Fibroblast of lung (primary cell): ENCODE measurements at regions not wholly inside any gene's neighbourhood (a gene's known extent, or its start where the extent isn't known, plus 50 kb on each side); places are given as distances from the start of the nearest gene placed in this dataset.
A peak's percentile ranks its signal among the peaks of the same experiment; 100 is the strongest.

ENCODE experiments used
- DNase-seq, 2 donors: peaks; one replicate each; pipeline versions ENCODE4 v3.0.0 to v3.0.0-alpha.2; 2010; ENCODE audit warnings: low read depth in 2 of 2
- H2AFZ ChIP-seq: 2 replicates; pipeline ENCODE4 v1.5.1; 2012; ENCODE audit warnings: low read length, control low read depth, inconsistent platforms
- H3K27ac ChIP-seq: 2 replicates; pipeline ENCODE4 v1.5.1; 2011; ENCODE audit warnings: low read length, control low read depth; ENCODE audit not compliant: insufficient read depth
- H3K27me3 ChIP-seq: 2 replicates; pipeline ENCODE4 v1.5.1; 2011; ENCODE audit warnings: mild to moderate bottlenecking, low read length; ENCODE audit not compliant: control insufficient read depth, insufficient read depth
- H3K36me3 ChIP-seq: 2 replicates; pipeline ENCODE4 v1.5.1; 2011; ENCODE audit warnings: low read length; ENCODE audit not compliant: control insufficient read depth, insufficient read depth
- H3K4me1 ChIP-seq: 2 replicates; pipeline ENCODE4 v1.5.1; 2011; ENCODE audit warnings: low read length; ENCODE audit not compliant: control insufficient read depth, insufficient read depth; ENCODE audit errors: extremely low read depth
- H3K4me2 ChIP-seq: 2 replicates; pipeline ENCODE4 v1.5.1; 2011; ENCODE audit warnings: low read length, control low read depth; ENCODE audit not compliant: insufficient read depth; ENCODE audit errors: extremely low read depth
- H3K4me3 ChIP-seq, 4 experiments: fragments of 200-600 bp in 1 of 4; sonication (generic) in 1 of 4; replicated peaks in 1 of 4; 2 replicates each; pipeline ENCODE4 v1.5.1; 2011 to 2016; ENCODE audit warnings: low read length in 4 of 4, low read depth in 3 of 4, mild to moderate bottlenecking in 3 of 4, control low read depth in 2 of 4, inconsistent platforms in 1 of 4, mixed read lengths in 1 of 4; ENCODE audit not compliant: insufficient read depth in 1 of 4; ENCODE audit errors: control extremely low read depth in 1 of 4
- H3K79me2 ChIP-seq: 2 replicates; pipeline ENCODE4 v1.5.1; 2012; ENCODE audit warnings: mild to moderate bottlenecking, low read length, inconsistent platforms; ENCODE audit not compliant: control insufficient read depth, insufficient read depth
- H3K9ac ChIP-seq: 2 replicates; pipeline ENCODE4 v1.5.1; 2011; ENCODE audit warnings: mild to moderate bottlenecking, low read length, control low read depth; ENCODE audit not compliant: insufficient read depth
- H3K9me3 ChIP-seq: 2 replicates; pipeline ENCODE4 v1.5.1; 2012; ENCODE audit warnings: low read depth, low read length; ENCODE audit not compliant: control insufficient read depth, insufficient read depth
- H4K20me1 ChIP-seq: 2 replicates; pipeline ENCODE4 v1.5.1; 2011; ENCODE audit warnings: low read length; ENCODE audit not compliant: control insufficient read depth, insufficient read depth; ENCODE audit errors: extremely low read depth
- CTCF ChIP-seq, 2 donors: IDR thresholded peaks in 1 of 2; conservative IDR thresholded peaks in 1 of 2; 1 replicate in 1 of 2; 2 replicates in 1 of 2; pipeline ENCODE4 v1.5.1; 2011 to 2012; ENCODE audit warnings: low read length in 2 of 2, control low read depth in 1 of 2, inconsistent platforms in 1 of 2, low read depth in 1 of 2, mild to moderate bottlenecking in 1 of 2
- EZH2 ChIP-seq: IDR thresholded peaks from 2 replicates; pipeline ENCODE4 v1.5.1; 2012; ENCODE audit warnings: low read length, control low read depth, mild to moderate bottlenecking; ENCODE audit errors: missing control alignments

GRCh38 chr6:121641158-121641557, 205.7 kb downstream of the GJA1 start:
- no peaks in the 10 kb centered on the region for H3K27me3 ChIP-seq
- H2AFZ ChIP-seq, result no peak overlapping the region
- no peak overlapping the region for H3K4me3 ChIP-seq
- H3K4me2 ChIP-seq, result no peak overlapping the region
- H3K9me3 ChIP-seq, result no peaks in the 10 kb centered on the region
- H3K79me2 ChIP-seq, result no peaks in the 10 kb centered on the region
- no peak for DNase-seq
- no peak overlapping the region for H3K27ac ChIP-seq
- no peaks in the 10 kb centered on the region for H3K36me3 ChIP-seq
- no peak overlapping the region for H3K9ac ChIP-seq
- H3K4me1 ChIP-seq, result no peaks in the 10 kb centered on the region
- no peak for TF ChIP-seq EZH2
- TF ChIP-seq CTCF (conservative IDR thresholded peaks at IDR 0.05 in 1 of 2, IDR thresholded peaks at IDR 0.05 in 1 of 2; ENCODE audit: low read depth in 1 of 2, low read length in 2 of 2), result no peak
- no peaks in the 10 kb centered on the region for H4K20me1 ChIP-seq

- DNase-seq, result peak in 1 of 2 donors; percentile 78
- no peak overlapping the region for H2AFZ ChIP-seq
- H3K4me1 ChIP-seq, result peaks cover 4% of the 10 kb centered on the region
- H3K79me2 ChIP-seq, result no peaks in the 10 kb centered on the region
- H3K9ac ChIP-seq, result no peak overlapping the region
- no peak overlapping the region for H3K4me2 ChIP-seq
- no peaks in the 10 kb centered on the region for H4K20me1 ChIP-seq
- TF ChIP-seq CTCF (conservative IDR thresholded peaks at IDR 0.05 in 1 of 2, IDR thresholded peaks at IDR 0.05 in 1 of 2; ENCODE audit: low read depth in 1 of 2, low read length in 2 of 2) (no peak), EZH2 (no peak)
- H3K27me3 ChIP-seq, result no peaks in the 10 kb centered on the region
- no peak overlapping the region for H3K27ac ChIP-seq
- H3K9me3 ChIP-seq, result no peaks in the 10 kb centered on the region
- no peak overlapping the region for H3K4me3 ChIP-seq
- H3K36me3 ChIP-seq, result no peaks in the 10 kb centered on the region
Measured at GRCh38 chr6:121645100-121645745, 209.8 kb downstream of the GJA1 start.

GRCh38 chr6:121647905-121648304, 212.5 kb downstream of the GJA1 start:
- H3K27ac ChIP-seq, result no peak overlapping the region
- no peaks in the 10 kb centered on the region for H3K36me3 ChIP-seq
- no peak for TF ChIP-seq EZH2
- TF ChIP-seq CTCF (conservative IDR thresholded peaks at IDR 0.05 in 1 of 2, IDR thresholded peaks at IDR 0.05 in 1 of 2; ENCODE audit: low read depth in 1 of 2, low read length in 2 of 2), result no peak
- H2AFZ ChIP-seq, result no peak overlapping the region
- H3K27me3 ChIP-seq, result no peaks in the 10 kb centered on the region
- H3K9me3 ChIP-seq, result no peaks in the 10 kb centered on the region
- H3K9ac ChIP-seq, result no peak overlapping the region
- DNase-seq, result peak; percentile 50 to 89
- no peak overlapping the region for H3K4me3 ChIP-seq
- H4K20me1 ChIP-seq, result no peaks in the 10 kb centered on the region
- H3K4me1 ChIP-seq, result peaks cover 4% of the 10 kb centered on the region
- no peaks in the 10 kb centered on the region for H3K79me2 ChIP-seq
- no peak overlapping the region for H3K4me2 ChIP-seq
